OCI-LY1 (cell line): ENCODE measurements at regions not wholly inside any gene's neighbourhood (a gene's known extent, or its start where the extent isn't known, plus 50 kb on each side); places are given as distances from the start of the nearest gene placed in this dataset.

Experiments used
- EZH2 ChIP-seq: fragments of 200-600 bp; sonication (generic), shearing (Covaris generic); IDR thresholded peaks from 2 replicates; pipeline ENCODE4 v1.8.0; 2017; ENCODE audit warnings: borderline replicate concordance, mixed run types, mild to moderate bottlenecking, antibody characterized with exemption, low read length, moderate library complexity, mixed read lengths
- TF ChIP-seq, protein P1 (sequence below): fragments of 200-600 bp; sonication (generic), shearing (Covaris generic); IDR thresholded peaks from 2 replicates; pipeline ENCODE4 v1.5.1; 2017; ENCODE audit warnings: mild to moderate bottlenecking, antibody characterized with exemption, low read length, moderate library complexity, mixed read lengths

DNA sequence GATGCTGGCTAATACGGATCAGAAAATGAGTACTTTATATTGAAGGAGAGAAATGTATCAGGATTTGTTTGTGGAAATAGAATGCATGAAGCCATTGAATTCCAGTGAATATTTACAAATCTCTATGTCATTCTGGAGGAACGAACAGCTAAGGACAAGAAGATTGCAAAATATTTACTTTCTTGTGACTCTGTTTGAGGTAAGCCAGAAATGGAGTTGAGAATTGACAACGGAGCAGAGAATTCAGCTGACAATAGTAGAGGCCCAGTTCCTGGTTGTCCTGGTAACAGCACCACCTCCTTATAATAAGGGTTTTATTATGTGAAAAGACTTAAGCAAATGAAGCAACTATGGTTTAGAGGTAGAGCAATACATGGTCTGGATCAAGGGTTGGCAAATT lies 349.2 kb downstream of the ADCYAP1 start:
- TF ChIP-seq, protein P1, sequence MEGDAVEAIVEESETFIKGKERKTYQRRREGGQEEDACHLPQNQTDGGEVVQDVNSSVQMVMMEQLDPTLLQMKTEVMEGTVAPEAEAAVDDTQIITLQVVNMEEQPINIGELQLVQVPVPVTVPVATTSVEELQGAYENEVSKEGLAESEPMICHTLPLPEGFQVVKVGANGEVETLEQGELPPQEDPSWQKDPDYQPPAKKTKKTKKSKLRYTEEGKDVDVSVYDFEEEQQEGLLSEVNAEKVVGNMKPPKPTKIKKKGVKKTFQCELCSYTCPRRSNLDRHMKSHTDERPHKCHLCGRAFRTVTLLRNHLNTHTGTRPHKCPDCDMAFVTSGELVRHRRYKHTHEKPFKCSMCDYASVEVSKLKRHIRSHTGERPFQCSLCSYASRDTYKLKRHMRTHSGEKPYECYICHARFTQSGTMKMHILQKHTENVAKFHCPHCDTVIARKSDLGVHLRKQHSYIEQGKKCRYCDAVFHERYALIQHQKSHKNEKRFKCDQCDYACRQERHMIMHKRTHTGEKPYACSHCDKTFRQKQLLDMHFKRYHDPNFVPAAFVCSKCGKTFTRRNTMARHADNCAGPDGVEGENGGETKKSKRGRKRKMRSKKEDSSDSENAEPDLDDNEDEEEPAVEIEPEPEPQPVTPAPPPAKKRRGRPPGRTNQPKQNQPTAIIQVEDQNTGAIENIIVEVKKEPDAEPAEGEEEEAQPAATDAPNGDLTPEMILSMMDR = no peak
- TF ChIP-seq EZH2 = no peak
